OCI-LY1 (cell line): ENCODE measurements at regions not wholly inside any gene's neighbourhood (a gene's known extent, or its start where the extent isn't known, plus 50 kb on each side); places are given as distances from the start of the nearest gene placed in this dataset.

ENCODE experiments used
- H2AFZ ChIP-seq: fragments of 200-600 bp; sonication (generic), shearing (Covaris generic); 2 replicates; pipeline ENCODE4 v1.6.0; 2014; ENCODE audit warnings: antibody characterized with exemption, mild to moderate bottlenecking, low read length
- H3F3A ChIP-seq: fragments of 200-600 bp; sonication (generic), shearing (Covaris generic); 2 replicates; pipeline ENCODE4 v1.6.0; 2014; ENCODE audit warnings: mild to moderate bottlenecking, antibody characterized with exemption, low read length, moderate library complexity; ENCODE audit not compliant: insufficient read depth
- H3K27ac ChIP-seq: fragments of 200-600 bp; sonication (generic); 2 replicates; pipeline ENCODE4 v1.5.1; 2014; ENCODE audit warnings: low read length, mixed run types, mild to moderate bottlenecking, low read depth; ENCODE audit not compliant: poor library complexity, severe bottlenecking
- H3K27me3 ChIP-seq: fragments of 200-600 bp; sonication (generic); 2 replicates; pipeline ENCODE4 v1.6.0; 2014; ENCODE audit warnings: antibody characterized with exemption, mild to moderate bottlenecking, low read length, moderate library complexity; ENCODE audit not compliant: insufficient read depth
- H3K36me3 ChIP-seq: fragments of 200-600 bp; sonication (generic); 2 replicates; pipeline ENCODE4 v1.6.1; 2014; ENCODE audit warnings: mild to moderate bottlenecking, antibody characterized with exemption, low read length, moderate library complexity, mixed read lengths; ENCODE audit not compliant: insufficient read depth
- H3K4me1 ChIP-seq: fragments of 200-600 bp; sonication (generic); 2 replicates; pipeline ENCODE4 v1.5.1; 2014; ENCODE audit warnings: mild to moderate bottlenecking, low read length, moderate library complexity; ENCODE audit not compliant: insufficient read depth, severe bottlenecking
- H3K4me2 ChIP-seq: fragments of 200-600 bp; sonication (generic), shearing (Covaris generic); 2 replicates; pipeline ENCODE4 v1.6.1; 2014; ENCODE audit warnings: low read length
- H3K4me3 ChIP-seq: fragments of 200-600 bp; sonication (generic); 2 replicates; pipeline ENCODE4 v1.5.1; 2014; ENCODE audit warnings: low read length, low read depth, mild to moderate bottlenecking, mixed read lengths; ENCODE audit not compliant: poor library complexity, severe bottlenecking
- H3K79me2 ChIP-seq: fragments of 200-600 bp; shearing (Covaris generic); 2 replicates; pipeline ENCODE4 v1.6.1; 2016; ENCODE audit warnings: mixed run types, low read length, mixed read lengths; ENCODE audit not compliant: insufficient read depth
- H3K9ac ChIP-seq: fragments of 200-600 bp; sonication (generic), shearing (Covaris generic); 2 replicates; pipeline ENCODE4 v1.6.1; 2014; ENCODE audit warnings: mild to moderate bottlenecking, low read length, mixed read lengths
- H3K9me2 ChIP-seq: fragments of 200-600 bp; sonication (generic), shearing (Covaris generic); 2 replicates; pipeline ENCODE4 v1.6.1; 2014; ENCODE audit warnings: low read depth, mild to moderate bottlenecking, low read length, mixed read lengths
- H3K9me3 ChIP-seq: fragments of 200-600 bp; shearing (Covaris generic); 2 replicates; pipeline ENCODE4 v1.6.1; 2014; ENCODE audit warnings: low read length, mixed read lengths
- H4K20me1 ChIP-seq: fragments of 200-600 bp; sonication (generic), shearing (Covaris generic); 2 replicates; pipeline ENCODE4 v1.6.0; 2016; ENCODE audit warnings: mild to moderate bottlenecking, low read length; ENCODE audit not compliant: insufficient read depth
- CTCF ChIP-seq: fragments of 200-600 bp; sonication (generic), shearing (Covaris generic); IDR thresholded peaks from 2 replicates; pipeline ENCODE4 v1.5.1; 2017; ENCODE audit warnings: mild to moderate bottlenecking, antibody characterized with exemption, low read length, moderate library complexity, mixed read lengths
- EZH2 ChIP-seq: fragments of 200-600 bp; sonication (generic), shearing (Covaris generic); IDR thresholded peaks from 2 replicates; pipeline ENCODE4 v1.8.0; 2017; ENCODE audit warnings: borderline replicate concordance, mixed run types, mild to moderate bottlenecking, antibody characterized with exemption, low read length, moderate library complexity, mixed read lengths

- Histone ChIP-seq H3K4me1 (no peaks in the 10 kb centered on the region), H4K20me1 (no peaks in the 10 kb centered on the region), H3K4me3 (no peak overlapping the region), H3K27ac (no peak overlapping the region), H3K4me2 (no peak overlapping the region), H3K9me3 (no peaks in the 10 kb centered on the region), H2AFZ (no peak overlapping the region), H3K79me2 (no peaks in the 10 kb centered on the region), H3K9me2 (no peaks in the 10 kb centered on the region), H3F3A (no peaks in the 10 kb centered on the region), H3K9ac (no peak overlapping the region), H3K27me3 (no peaks in the 10 kb centered on the region; the same call in 1 of the 2 replicates), H3K36me3 (no peaks in the 10 kb centered on the region)
- TF ChIP-seq CTCF: no peak
- no peak for TF ChIP-seq EZH2
Measured at GRCh38 chr13:99898421-99898820, 73.1 kb downstream of the ZIC5 start.

- H3K9ac ChIP-seq: no peak overlapping the region
- H3K79me2 ChIP-seq: no peaks in the 10 kb centered on the region
- TF ChIP-seq EZH2 (no peak), CTCF (no peak)
- H3K4me1 ChIP-seq: no peaks in the 10 kb centered on the region
- H4K20me1 ChIP-seq: no peaks in the 10 kb centered on the region
- H3F3A ChIP-seq: no peaks in the 10 kb centered on the region
- H3K27ac ChIP-seq: no peak overlapping the region
- no peaks in the 10 kb centered on the region for H3K9me3 ChIP-seq
- no peaks in the 10 kb centered on the region for H3K9me2 ChIP-seq
- H3K4me2 ChIP-seq: no peak overlapping the region
- no peak overlapping the region for H3K4me3 ChIP-seq
- no peak overlapping the region for H2AFZ ChIP-seq
- no peaks in the 10 kb centered on the region for H3K36me3 ChIP-seq
- H3K27me3 ChIP-seq: no peaks in the 10 kb centered on the region; the same call in 1 of the 2 replicates
Measured at GRCh38 chr13:99897076-99897440, 74.5 kb downstream of the ZIC5 start.

DNA sequence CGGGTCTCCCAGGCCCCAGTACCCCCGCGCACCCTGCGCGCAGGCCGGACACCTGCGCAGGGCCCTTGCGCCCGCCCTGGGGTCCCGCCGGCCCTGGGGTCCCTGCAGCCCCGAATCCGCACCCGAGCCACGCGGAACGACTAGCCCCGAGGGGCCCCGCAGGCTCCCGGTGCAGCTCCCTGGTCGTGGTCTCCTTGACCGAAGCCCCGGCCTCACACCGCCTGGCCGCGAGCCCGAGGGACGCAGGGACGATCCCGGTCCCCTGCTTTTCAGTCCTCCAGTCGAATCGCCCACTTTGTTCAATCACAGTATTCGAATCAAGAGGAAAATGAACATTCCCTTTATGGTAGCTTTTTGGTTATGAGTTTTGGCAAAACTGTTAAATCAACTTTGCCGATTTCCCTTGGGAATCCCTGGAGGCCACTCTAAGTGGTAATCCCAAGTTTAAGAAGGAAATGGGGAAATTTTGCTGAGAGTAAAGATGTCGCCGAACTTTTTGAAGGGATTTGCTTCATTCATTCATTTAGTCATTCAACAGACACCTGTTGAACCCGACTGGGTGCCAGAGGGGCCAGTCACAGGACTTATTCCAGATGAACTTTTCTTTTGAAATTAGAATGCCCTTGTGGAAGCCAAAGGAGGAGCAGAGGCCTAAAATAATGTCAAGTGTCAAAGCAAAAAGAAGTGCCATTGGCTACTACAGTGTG lies 75.0 kb downstream of the ZIC5 start:
- Histone ChIP-seq H4K20me1 (no peaks in the 10 kb centered on the region), H3K9ac (no peak overlapping the region), H3K4me3 (no peak overlapping the region)

More for the DNA sequence above, 75.0 kb downstream of the ZIC5 start:
- Histone ChIP-seq H3K36me3 (no peaks in the 10 kb centered on the region), H3K4me1 (no peaks in the 10 kb centered on the region), H3K79me2 (no peaks in the 10 kb centered on the region), H3K27ac (no peak overlapping the region), H3K4me2 (no peak overlapping the region), H3K9me3 (no peaks in the 10 kb centered on the region), H3F3A (no peaks in the 10 kb centered on the region), H2AFZ (no peak overlapping the region), H3K9me2 (no peaks in the 10 kb centered on the region), H3K27me3 (no peaks in the 10 kb centered on the region; the same call in 1 of the 2 replicates)
- no peak for TF ChIP-seq CTCF
- TF ChIP-seq EZH2: no peak
